ENCODE measurements at regions not wholly inside any gene's neighbourhood (a gene's known extent, or its start where the extent isn't known, plus 50 kb on each side); places are given as distances from the start of the nearest gene placed in this dataset.
A peak's percentile ranks its signal among the peaks of the same experiment; 100 is the strongest.

DNA sequence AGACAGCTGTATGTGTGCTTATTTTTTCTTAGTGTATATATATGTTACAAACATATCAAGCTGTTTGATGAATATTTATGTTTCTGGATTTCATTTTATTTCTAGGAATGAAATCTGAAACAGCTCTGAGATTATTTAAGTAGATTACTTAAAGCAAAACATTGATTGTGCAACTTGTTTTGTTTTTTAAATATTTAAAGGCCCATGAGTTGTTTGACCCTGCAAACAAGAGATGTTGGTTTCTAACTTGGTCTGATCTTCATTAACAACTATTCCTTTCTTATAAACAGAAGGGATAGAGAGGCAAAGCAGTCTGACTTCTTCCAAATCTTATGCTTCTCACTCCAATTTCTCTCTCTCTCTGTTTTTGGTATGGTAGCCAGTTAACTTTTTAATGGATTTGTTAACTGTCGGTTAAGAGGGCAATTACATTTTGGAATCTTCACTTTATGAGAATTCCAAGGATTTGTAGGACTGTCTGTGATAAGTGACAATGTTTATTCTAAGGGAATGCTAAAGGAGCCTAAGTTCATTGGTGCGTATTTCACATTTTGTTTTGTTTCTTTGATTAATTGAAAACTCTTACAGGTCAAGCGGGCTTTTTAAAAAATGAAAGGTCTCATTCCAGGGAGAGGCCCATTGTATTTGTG lies 102.6 kb upstream of the HMGA2 start:
- ChIA-PET POLR2A (interaction anchor here (0.5 kb wide), 1 partner anchor 400 kb away, joined by 3 read pairs; no protein-coding TSS in a partner anchor), CTCF (ENCODE audit: low intra/inter-chr PET ratio) (no interaction called here)
- H3K9ac ChIP-seq (ENCODE audit: insufficient read depth in 1 of 2, low read depth in 2 of 2, low read length in 2 of 2) = no peak overlapping the region
- intact Hi-C loops (cut with micrococcal nuclease) = no loop called here
- H3K79me2 ChIP-seq (ENCODE audit: control insufficient read depth, insufficient read depth, low read length) = no peaks in the 10 kb centered on the region
- H3K27ac ChIP-seq (ENCODE audit: extremely low read depth, low read depth, low read length) = no peak overlapping the region
- H4K20me1 ChIP-seq (replicated peaks; ENCODE audit: control insufficient read depth, insufficient read depth, low read length) = no peaks in the 10 kb centered on the region
- H3K4me2 ChIP-seq (ENCODE audit: insufficient read depth, low read length) = no peak overlapping the region
- no peak overlapping the region for H3K4me3 ChIP-seq
- 0% methylated on average over 3 of the region's 3 CpGs for WGBS (ENCODE audit: insufficient coverage, low coverage, missing lambda C conversion rate)
- peaks cover 5 to 6% of the 10 kb centered on the region in 2 experiments; a peak in 3 of 5 replicates for H3K27me3 ChIP-seq (ENCODE audit: control insufficient read depth in 2 of 2, insufficient read depth in 2 of 2, low read length in 2 of 2)
- in situ Hi-C loops (cut with MboI) = no loop called here
- no TSS peak for BruUV-seq (replicated peaks)
- TF ChIP-seq ZNF23 (CRISPR knock-in tag; IDR thresholded peaks at IDR 0.05) (no peak), CCNT2 (IDR thresholded peaks at IDR 0.05; ENCODE audit: borderline replicate concordance, extremely low read depth, insufficient read length, low read depth, low read length) (no peak), CEBPG (CRISPR knock-in tag; IDR thresholded peaks at IDR 0.05) (no peak), CEBPG (tag; conservative IDR thresholded peaks at IDR 0.05 in 1 of 2, IDR thresholded peaks at IDR 0.05 in 1 of 2) (0 out of 4 replicates have a peak, but pooled peaks of 1 of the 2 experiments have one; percentile 29), CEBPB (tag; IDR thresholded peaks at IDR 0.05) (peak; percentile 40), POLR3A (IDR thresholded peaks at IDR 0.05; ENCODE audit: borderline replicate concordance, extremely low read depth, insufficient read depth, insufficient read length) (no peak), PTRF (tag; IDR thresholded peaks at IDR 0.05) (no peak), TBP (optimal IDR thresholded peaks at IDR 0.05; ENCODE audit: low read depth, low read length) (no peak), CREB1 (IDR thresholded peaks at IDR 0.05) (no peak), CREB1 (CRISPR knock-in tag; IDR thresholded peaks at IDR 0.05) (no peak)
- no peak for FAIRE-seq
- H3K36me3 ChIP-seq (ENCODE audit: control insufficient read depth, insufficient read depth, low read length) = no peaks in the 10 kb centered on the region
- ATAC-seq = no peak
- no peak for DNase-seq (ENCODE audit: extremely low read depth in 1 of 4, low spot score in 3 of 4)
- no peak overlapping the region for H2AFZ ChIP-seq (ENCODE audit: low read depth, low read length)
- no peaks in the 10 kb centered on the region for H3K4me1 ChIP-seq (replicated peaks in 1 of 2; ENCODE audit: control insufficient read depth in 2 of 2, insufficient read depth in 2 of 2, low read length in 2 of 2)
- H3K9me3 ChIP-seq (replicated peaks; ENCODE audit: control insufficient read depth, insufficient read depth, low read depth, low read length) = no peaks in the 10 kb centered on the region
- no peaks in the 10 kb centered on the region for H3K9me1 ChIP-seq (ENCODE audit: control insufficient read depth, insufficient read depth, low read length)
